HG03520 (cell line): ENCODE measurements at regions not wholly inside any gene's neighbourhood (a gene's known extent, or its start where the extent isn't known, plus 50 kb on each side); places are given as distances from the start of the nearest gene placed in this dataset.
"Not testable (repeated sequence)": the region's sequence is repeated elsewhere in the genome, so short reads cannot be mapped to it uniquely, and the experiment has no call there.

ENCODE experiments used
- ATAC-seq: cut with Tn5 transposase; IDR thresholded peaks from one replicate; pipeline ENCODE4 v1.9.1; 2021; ENCODE audit warnings: mild to moderate bottlenecking, moderate library complexity; ENCODE audit not compliant: unreplicated experiment

- no peak for ATAC-seq
Observed at GRCh38 chr12:58068706-58069105, 127.3 kb downstream of the ATP23 start.

GRCh38 chr12:58069268-58069963 is 128.0 kb downstream of the ATP23 start:
- no peak for ATAC-seq

GRCh38 chr12:58071994-58072393 is 130.6 kb downstream of the ATP23 start:
- ATAC-seq, result no peak

- no peak for ATAC-seq
Observed at GRCh38 chr12:58074259-58074658, 132.9 kb downstream of the ATP23 start.

GRCh38 chr12:58079806-58080205 is 138.4 kb downstream of the ATP23 start:
- no peak for ATAC-seq

GRCh38 chr12:58081488-58081887 is 140.1 kb downstream of the ATP23 start:
- ATAC-seq, result no peak

- ATAC-seq, result no peak
Observed at GRCh38 chr12:58082996-58083395, 141.6 kb downstream of the ATP23 start.

- peak; percentile 43 for ATAC-seq
Observed at GRCh38 chr12:58086006-58086405, 144.6 kb downstream of the ATP23 start.

- no peak for ATAC-seq
Observed at GRCh38 chr12:58086930-58087329, 145.6 kb downstream of the ATP23 start.

GRCh38 chr12:58087423-58088127 is 146.2 kb downstream of the ATP23 start:
- no peak for ATAC-seq

- ATAC-seq, result no peak
Observed at GRCh38 chr12:58089588-58089987, 148.2 kb downstream of the ATP23 start.

GRCh38 chr12:58090685-58091084 is 149.3 kb downstream of the ATP23 start:
- no peak for ATAC-seq

- ATAC-seq, result peak; percentile 54
Observed at GRCh38 chr12:58095002-58095401, 153.6 kb downstream of the ATP23 start.

- ATAC-seq, result no peak
Observed at GRCh38 chr12:58097741-58098140, 156.4 kb downstream of the ATP23 start.

- no peak for ATAC-seq
Observed at GRCh38 chr12:58099476-58099875, 158.1 kb downstream of the ATP23 start.

GRCh38 chr12:58104351-58104755 is 163.0 kb downstream of the ATP23 start:
- no peak for ATAC-seq

- no peak for ATAC-seq
Observed at GRCh38 chr12:58105225-58106119, 164.1 kb downstream of the ATP23 start.

GRCh38 chr12:58106195-58106594 is 164.8 kb downstream of the ATP23 start:
- ATAC-seq, result no peak

GRCh38 chr12:58117201-58117600 is 175.8 kb downstream of the ATP23 start:
- ATAC-seq, result no peak

GRCh38 chr12:58117667-58118066 is 176.3 kb downstream of the ATP23 start:
- ATAC-seq, result no peak

- not testable (repeated sequence) for ATAC-seq
Observed at GRCh38 chr12:58125761-58126160, 184.4 kb downstream of the ATP23 start.
